22Rv1 (cell line): ENCODE measurements at regions not wholly inside any gene's neighbourhood (a gene's known extent, or its start where the extent isn't known, plus 50 kb on each side); places are given as distances from the start of the nearest gene placed in this dataset.

Experiments used
- ZFX ChIP-seq: fragments of 450-650 bp; IDR thresholded peaks from 2 replicates; pipeline ENCODE4 v1.6.1; 2017; ENCODE audit warnings: antibody characterized with exemption, borderline replicate concordance
- TF ChIP-seq, protein P1 (sequence below): fragments of 450-650 bp; IDR thresholded peaks from 2 replicates; pipeline ENCODE4 v1.5.1; 2017; ENCODE audit warnings: mild to moderate bottlenecking

DNA sequence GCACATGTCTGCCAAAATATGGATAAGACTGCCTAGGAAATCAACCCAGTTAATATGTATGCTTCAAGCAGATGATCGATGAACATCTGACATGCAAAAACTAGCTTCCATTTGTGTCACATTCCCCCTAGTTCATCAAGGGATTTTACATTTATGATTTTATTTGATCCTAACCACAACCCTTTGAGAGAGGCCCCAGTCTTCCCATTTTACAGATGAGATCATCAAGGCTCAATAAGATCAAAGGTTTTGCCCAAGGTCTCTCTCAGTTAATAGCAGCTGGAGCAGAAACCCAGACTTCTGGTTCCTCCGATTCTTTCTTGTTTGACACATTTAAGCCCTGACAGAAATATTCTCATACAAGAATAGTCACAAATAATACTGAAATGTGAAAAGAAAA is 107.7 kb upstream of the PPP2R5A start:
- TF ChIP-seq, protein P1, sequence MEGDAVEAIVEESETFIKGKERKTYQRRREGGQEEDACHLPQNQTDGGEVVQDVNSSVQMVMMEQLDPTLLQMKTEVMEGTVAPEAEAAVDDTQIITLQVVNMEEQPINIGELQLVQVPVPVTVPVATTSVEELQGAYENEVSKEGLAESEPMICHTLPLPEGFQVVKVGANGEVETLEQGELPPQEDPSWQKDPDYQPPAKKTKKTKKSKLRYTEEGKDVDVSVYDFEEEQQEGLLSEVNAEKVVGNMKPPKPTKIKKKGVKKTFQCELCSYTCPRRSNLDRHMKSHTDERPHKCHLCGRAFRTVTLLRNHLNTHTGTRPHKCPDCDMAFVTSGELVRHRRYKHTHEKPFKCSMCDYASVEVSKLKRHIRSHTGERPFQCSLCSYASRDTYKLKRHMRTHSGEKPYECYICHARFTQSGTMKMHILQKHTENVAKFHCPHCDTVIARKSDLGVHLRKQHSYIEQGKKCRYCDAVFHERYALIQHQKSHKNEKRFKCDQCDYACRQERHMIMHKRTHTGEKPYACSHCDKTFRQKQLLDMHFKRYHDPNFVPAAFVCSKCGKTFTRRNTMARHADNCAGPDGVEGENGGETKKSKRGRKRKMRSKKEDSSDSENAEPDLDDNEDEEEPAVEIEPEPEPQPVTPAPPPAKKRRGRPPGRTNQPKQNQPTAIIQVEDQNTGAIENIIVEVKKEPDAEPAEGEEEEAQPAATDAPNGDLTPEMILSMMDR, result no peak
- no peak for TF ChIP-seq ZFX
